HEK293T (cell line): ENCODE measurements at regions not wholly inside any gene's neighbourhood (a gene's known extent, or its start where the extent isn't known, plus 50 kb on each side); places are given as distances from the start of the nearest gene placed in this dataset.

ENCODE experiments used
- ARNT ChIP-seq: fragments of 450-650 bp; IDR thresholded peaks from 2 replicates; pipeline ENCODE4 v1.6.1; 2017; ENCODE audit warnings: mild to moderate bottlenecking
- BHLHE40 ChIP-seq: fragments of 450-650 bp; IDR thresholded peaks from 2 replicates; pipeline ENCODE4 v1.6.1; 2016; ENCODE audit warnings: mild to moderate bottlenecking, moderate library complexity, borderline replicate concordance
- ELF4 ChIP-seq: fragments of 450-650 bp; IDR thresholded peaks from 2 replicates; pipeline ENCODE4 v1.6.1; 2017; ENCODE audit warnings: antibody characterized with exemption
- FOXA1 ChIP-seq: fragments of 450-650 bp; IDR thresholded peaks from 2 replicates; pipeline ENCODE4 v1.6.1; 2016; ENCODE audit warnings: mild to moderate bottlenecking
- FOXM1 ChIP-seq: fragments of 450-650 bp; IDR thresholded peaks from 2 replicates; pipeline ENCODE4 v1.6.1; 2017; ENCODE audit warnings: mild to moderate bottlenecking, borderline replicate concordance
- HDGF ChIP-seq: fragments of 450-650 bp; IDR thresholded peaks from 2 replicates; pipeline ENCODE4 v1.6.1; 2017; ENCODE audit warnings: antibody characterized with exemption, borderline replicate concordance
- L3MBTL2 ChIP-seq: fragments of 450-650 bp; conservative IDR thresholded peaks from 2 replicates; pipeline ENCODE4 v1.6.1; 2016; ENCODE audit warnings: mild to moderate bottlenecking
- LEF1 ChIP-seq: fragments of 450-650 bp; IDR thresholded peaks from 2 replicates; pipeline ENCODE4 v1.6.1; 2017; ENCODE audit warnings: mild to moderate bottlenecking, borderline replicate concordance
- NFRKB ChIP-seq: fragments of 450-650 bp; IDR thresholded peaks from 2 replicates; pipeline ENCODE4 v1.6.1; 2016; ENCODE audit warnings: mild to moderate bottlenecking, moderate library complexity
- SP1 ChIP-seq: fragments of 450-650 bp; IDR thresholded peaks from 2 replicates; pipeline ENCODE4 v1.6.1; 2017
- SUZ12 ChIP-seq: fragments of 450-650 bp; IDR thresholded peaks from 2 replicates; pipeline ENCODE4 v1.6.1; 2016; ENCODE audit warnings: mild to moderate bottlenecking
- TARDBP ChIP-seq: fragments of 450-650 bp; IDR thresholded peaks from 2 replicates; pipeline ENCODE4 v1.6.1; 2016
- ZNF384 ChIP-seq: fragments of 450-650 bp; IDR thresholded peaks from 2 replicates; pipeline ENCODE4 v1.6.1; 2016
- TF ChIP-seq, protein P1 (sequence below): fragments of 450-650 bp; IDR thresholded peaks from 2 replicates; pipeline ENCODE4 v1.6.1; 2016

DNA sequence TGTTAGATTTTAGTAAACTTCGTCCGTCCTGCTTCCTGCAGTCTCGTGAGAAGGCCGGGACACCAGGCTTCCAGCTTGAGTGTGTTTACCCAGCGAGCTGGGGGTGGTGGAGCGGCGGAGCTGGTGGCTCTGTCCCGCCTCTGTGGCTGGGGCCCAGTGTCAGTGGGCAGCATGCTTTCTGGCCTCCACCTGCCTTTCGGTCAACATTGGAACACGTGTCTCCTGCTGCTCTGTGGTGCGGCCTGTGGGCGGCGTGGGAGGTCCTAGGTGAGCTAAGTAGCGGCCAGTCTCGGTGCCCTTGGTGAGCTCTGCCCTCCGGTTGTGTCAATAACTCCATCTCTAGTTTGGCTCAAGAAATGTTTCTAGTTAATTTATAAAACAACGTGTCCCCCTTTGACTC lies 125.9 kb downstream of the GADD45G start:
- TF ChIP-seq ELF4: no peak
- TF ChIP-seq SP1: no peak
- TF ChIP-seq LEF1: no peak
- no peak for TF ChIP-seq FOXM1
- TF ChIP-seq L3MBTL2: no peak
- no peak for TF ChIP-seq TARDBP
- no peak for TF ChIP-seq NFRKB
- TF ChIP-seq BHLHE40: no peak
- no peak for TF ChIP-seq FOXA1
- TF ChIP-seq HDGF: no peak
- TF ChIP-seq ZNF384: no peak
- TF ChIP-seq ARNT: no peak
- TF ChIP-seq, protein P1, sequence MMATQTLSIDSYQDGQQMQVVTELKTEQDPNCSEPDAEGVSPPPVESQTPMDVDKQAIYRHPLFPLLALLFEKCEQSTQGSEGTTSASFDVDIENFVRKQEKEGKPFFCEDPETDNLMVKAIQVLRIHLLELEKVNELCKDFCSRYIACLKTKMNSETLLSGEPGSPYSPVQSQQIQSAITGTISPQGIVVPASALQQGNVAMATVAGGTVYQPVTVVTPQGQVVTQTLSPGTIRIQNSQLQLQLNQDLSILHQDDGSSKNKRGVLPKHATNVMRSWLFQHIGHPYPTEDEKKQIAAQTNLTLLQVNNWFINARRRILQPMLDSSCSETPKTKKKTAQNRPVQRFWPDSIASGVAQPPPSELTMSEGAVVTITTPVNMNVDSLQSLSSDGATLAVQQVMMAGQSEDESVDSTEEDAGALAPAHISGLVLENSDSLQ: no peak
- no peak for TF ChIP-seq SUZ12
